NCI-H2107 treated with DMSO at 0.1 percent for 48 hours (cell line): ENCODE measurements at regions not wholly inside any gene's neighbourhood (a gene's known extent, or its start where the extent isn't known, plus 50 kb on each side); places are given as distances from the start of the nearest gene placed in this dataset.

Experiments used
- DNase-seq: peaks from one replicate; lab custom pipeline; 2025; ENCODE audit not compliant: unreplicated experiment; lab: John Stamatoyannopoulos, UW

- DNase-seq: no peak
Observed at GRCh38 chr9:106583751-106584150, 279.2 kb upstream of the ZNF462 start.

- DNase-seq: no peak
Observed at GRCh38 chr9:106587042-106587441, 275.9 kb upstream of the ZNF462 start.

DNA sequence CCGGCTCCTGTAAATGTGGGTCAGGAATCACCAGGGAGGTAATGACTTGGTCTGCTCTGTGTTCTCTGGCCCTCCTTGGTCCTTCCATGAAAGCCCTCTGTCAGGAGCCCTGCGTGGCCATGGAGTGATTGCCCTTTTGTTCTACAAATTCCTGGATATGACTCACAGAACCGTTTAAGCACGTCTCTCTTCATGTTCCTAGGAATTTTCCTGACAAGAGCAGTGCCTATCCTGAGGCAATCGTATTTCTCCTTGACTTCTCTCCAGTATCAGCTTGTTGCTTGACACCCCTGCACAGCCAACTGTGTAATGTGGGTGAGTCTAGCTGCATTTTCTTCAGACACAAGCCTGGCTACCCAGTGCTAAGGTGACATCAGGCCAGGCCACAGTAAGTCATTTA is 274.3 kb upstream of the ZNF462 start:
- no peak for DNase-seq

DNA sequence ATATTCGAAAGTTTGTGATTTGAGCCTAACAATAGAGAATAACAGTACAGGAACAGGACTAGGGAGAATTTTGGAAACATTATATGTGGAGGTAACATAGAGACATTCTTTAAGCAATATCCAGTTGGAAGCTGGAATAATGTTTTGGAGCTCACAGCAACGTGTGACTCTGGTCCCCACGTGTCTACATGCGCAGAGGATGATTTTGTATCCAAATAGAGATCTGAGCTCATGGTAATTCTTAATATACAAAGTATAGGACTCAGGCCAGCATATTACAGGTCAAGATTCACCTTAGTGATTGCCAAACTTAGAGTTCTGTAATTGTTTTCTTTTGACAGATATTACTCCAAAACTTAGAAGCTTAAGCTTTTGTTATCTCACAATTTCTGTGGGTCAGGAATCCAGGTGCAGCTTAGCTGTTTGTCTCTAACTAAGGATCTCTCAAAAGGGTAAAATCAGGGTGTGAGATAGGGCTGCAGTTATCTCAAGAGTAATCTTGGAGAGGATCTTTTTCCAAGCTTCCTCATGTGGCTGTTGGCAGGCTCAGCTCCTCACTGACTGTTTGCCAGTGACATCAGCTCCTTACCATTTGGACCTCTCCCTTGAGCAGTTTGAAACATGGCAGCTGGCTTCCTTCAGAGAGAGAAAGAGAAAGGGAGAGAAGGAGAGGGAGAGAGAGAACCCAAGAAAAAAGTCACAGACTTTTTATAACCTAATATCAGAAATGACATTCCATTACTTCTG is 272.0 kb upstream of the ZNF462 start:
- no peak for DNase-seq

DNA sequence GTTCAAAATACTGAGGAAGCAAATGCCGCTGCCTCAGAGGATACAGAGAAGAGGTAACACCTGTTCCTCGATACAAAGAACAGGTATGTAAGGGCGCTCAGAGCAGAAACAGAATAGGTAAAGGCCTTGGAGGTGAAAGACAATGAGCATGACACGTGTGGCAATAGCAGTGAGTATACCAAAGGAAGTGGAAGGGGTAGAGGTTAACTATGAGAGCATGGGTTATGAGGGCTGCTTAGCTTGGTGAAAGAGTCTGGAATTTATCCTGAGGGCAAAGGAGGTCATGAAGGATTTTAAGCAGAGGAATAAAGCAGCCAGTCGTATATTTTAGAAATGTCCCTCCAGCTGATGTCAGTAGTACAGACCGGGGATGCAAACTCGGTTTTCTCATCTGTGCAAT is 269.8 kb upstream of the ZNF462 start:
- no peak for DNase-seq

DNA sequence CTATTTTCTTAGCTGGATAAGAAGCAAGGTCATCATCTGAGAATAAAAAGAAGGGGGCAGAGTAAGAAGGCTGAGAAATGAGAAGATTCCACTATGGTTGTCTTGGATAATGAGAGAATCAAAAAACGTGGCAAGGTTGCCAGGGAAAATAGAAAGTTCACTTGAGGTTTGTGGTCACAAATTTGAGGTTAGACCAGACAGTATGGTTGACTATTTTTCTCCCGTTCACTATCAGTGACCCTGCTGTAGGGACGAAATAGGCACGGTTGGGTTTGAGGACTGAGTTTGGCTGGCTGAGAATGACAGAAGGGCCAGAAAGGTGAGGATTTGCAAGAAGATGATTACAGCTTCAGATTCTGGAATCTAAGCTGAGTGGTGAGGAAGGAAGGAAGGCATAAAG is 266.0 kb upstream of the ZNF462 start:
- DNase-seq: no peak

DNA sequence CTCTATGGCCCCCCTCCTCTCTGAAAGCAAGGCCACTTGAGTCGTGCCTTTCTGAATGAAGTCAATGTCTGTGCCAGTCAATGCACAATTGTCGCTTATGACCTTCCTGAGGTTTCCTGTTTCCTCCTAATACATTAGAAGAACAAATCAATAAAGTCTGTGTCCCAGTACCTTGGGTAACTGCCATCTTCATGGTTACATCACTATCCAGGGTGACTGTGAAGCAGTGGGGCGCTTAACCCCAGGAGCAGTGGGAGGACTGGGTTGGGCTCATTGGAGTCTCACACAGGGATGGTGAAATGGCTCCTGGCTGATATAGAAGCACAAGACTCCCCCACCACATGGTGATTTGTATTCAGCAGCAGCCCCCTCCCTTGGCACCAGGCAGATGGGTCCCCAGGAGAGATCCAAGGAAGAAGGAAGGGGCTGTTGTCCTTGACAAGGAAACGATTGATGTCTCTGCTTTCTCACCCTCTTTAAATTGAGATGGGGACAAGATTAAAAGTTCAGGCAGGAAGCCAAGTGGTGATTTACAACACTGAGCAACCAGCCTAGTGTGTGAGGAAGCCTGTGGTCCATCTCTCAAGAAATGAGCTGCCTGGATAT is 261.9 kb upstream of the ZNF462 start:
- no peak for DNase-seq

DNA sequence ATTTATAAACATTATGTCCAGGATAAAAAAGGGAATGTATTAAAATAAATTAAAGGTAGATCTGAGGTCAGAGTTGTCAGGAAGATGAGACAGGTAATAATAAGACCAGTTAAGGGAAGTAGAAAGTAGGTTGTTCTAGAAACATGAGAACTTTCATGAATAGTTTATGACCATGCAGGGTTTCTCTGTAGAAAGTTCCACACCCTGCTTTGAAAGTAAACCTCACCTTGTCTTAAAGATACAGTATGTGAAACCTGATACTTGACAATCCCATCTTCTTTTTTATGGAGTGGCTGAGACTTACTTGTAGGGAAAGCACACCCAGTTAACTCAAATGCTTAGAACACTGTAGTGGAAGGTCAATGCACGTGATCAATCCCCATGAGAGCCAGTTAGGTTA is 260.6 kb upstream of the ZNF462 start:
- DNase-seq: no peak

- DNase-seq: peak; percentile 16
Observed at GRCh38 chr9:106613250-106613737, 249.7 kb upstream of the ZNF462 start.

GRCh38 chr9:106615118-106615889 is 247.7 kb upstream of the ZNF462 start:
- no peak for DNase-seq

GRCh38 chr9:106616026-106616425 is 246.9 kb upstream of the ZNF462 start:
- no peak for DNase-seq

GRCh38 chr9:106616851-106617345 is 246.1 kb upstream of the ZNF462 start:
- no peak for DNase-seq

GRCh38 chr9:106619211-106619610 is 243.8 kb upstream of the ZNF462 start:
- no peak for DNase-seq

DNA sequence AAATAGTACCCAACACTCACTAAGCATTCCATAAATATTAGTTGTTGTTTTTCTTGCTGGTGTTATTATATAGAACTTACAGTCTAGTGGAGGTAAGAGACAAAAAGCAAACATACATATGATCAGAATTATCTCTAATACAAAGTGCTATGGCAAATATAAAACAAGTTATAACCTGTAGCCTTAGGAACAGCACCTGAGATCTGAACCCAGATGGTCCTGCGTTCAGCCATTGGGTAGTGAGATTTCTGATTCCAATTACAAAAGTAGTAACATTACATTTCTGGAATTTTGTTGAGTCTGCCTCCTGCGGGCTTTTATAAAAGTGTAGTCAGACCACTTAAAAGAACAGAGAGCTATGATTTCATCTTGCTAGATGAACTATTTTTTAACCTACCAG is 242.9 kb upstream of the ZNF462 start:
- no peak for DNase-seq

- DNase-seq: no peak
Observed at GRCh38 chr9:106620866-106621265, 242.1 kb upstream of the ZNF462 start.

GRCh38 chr9:106621313-106622163 is 241.4 kb upstream of the ZNF462 start:
- no peak for DNase-seq

GRCh38 chr9:106622164-106622487 is 240.8 kb upstream of the ZNF462 start:
- DNase-seq: peak; percentile 5

GRCh38 chr9:106623558-106623957 is 239.4 kb upstream of the ZNF462 start:
- no peak for DNase-seq

DNA sequence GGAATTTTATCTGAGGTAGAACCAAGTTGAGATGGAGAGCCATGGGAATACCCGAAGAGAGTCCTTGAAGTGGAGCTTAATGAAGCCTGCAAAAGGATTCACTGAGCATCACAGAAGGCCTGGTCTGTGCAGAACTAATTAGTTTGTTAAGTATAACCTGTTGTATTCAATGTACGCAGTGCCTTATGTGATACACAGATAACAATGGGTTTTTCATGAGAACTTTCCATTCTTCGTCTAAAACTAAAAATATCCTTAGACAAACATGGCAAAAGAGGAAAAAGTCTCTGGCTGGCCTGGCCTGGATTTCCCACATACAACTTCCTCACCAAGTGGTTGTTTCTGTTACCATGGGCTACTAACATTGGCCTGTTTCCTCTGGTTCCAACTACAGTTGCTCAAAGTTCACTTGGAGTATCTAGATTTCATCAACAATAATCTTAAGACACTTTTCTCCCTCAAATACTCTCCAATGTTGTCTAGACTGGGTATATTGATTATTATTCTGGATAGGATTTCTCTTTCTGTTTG is 237.6 kb upstream of the ZNF462 start:
- DNase-seq: no peak

DNA sequence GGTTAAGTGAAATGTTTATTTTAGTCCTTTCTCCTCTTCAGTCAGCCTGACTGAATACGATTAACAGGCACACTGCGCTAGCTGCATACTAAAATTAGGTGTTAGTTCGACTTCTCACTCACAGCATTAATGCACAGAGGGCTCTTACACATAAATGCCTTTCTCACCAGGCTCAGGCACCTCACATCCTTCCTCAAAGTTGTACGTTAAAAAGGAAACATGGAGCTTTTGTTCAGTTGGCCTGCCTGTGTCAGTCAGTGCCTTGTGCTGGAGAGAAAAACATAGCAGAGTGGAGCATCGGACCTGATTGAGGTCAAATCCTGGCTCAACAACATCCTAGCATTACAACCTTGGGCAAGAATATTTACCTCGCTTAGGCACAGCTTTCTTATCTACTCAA is 236.0 kb upstream of the ZNF462 start:
- no peak for DNase-seq

GRCh38 chr9:106632621-106633020 is 230.3 kb upstream of the ZNF462 start:
- no peak for DNase-seq
